Astrocyte of the cerebellum (primary cell): ENCODE measurements at regions not wholly inside any gene's neighbourhood (a gene's known extent, or its start where the extent isn't known, plus 50 kb on each side); places are given as distances from the start of the nearest gene placed in this dataset.

Experiments used
- DNase-seq: peaks from one replicate; pipeline ENCODE4 v3.0.0-alpha.2; 2011; ENCODE audit warnings: low read depth
- H3K4me3 ChIP-seq: 2 replicates; pipeline ENCODE4 v1.5.1; 2011; ENCODE audit warnings: mild to moderate bottlenecking, low read depth, low read length, moderate library complexity
- in situ Hi-C: cut with HindIII; loops from 2 replicates; pipeline ENCODE4 v1.10.0; 2017; ENCODE audit warnings: low sequenced_read_pairs
- TF ChIP-seq, protein P1 (sequence below): IDR thresholded peaks from 2 replicates; pipeline ENCODE4 v1.5.1; 2012; ENCODE audit warnings: low read length, low read depth, moderate library complexity, mild to moderate bottlenecking; ENCODE audit errors: missing control alignments

DNA sequence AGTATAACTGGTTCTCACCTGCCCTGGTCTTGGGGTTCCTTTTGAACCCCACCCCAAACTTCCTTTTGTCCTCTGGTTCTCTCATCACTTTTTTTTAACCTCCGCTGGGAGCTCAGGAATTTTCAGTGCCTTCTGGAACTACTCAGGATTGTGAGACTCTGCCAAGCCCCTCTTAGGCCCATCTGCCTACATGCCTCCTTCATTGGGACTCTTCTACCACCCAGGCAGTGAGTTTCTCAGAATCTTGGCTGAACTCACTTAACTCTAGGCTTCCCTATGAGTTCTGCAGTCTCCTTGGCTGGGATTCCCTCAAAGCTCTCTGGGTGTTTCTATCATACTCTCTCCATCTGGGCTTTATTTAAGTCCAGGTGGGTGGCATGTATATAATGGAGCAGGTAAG lies 86.3 kb downstream of the MDH1 start:
- in situ Hi-C loops: loop anchor here (25.0 kb wide), 1 partner anchor 187 kb away; no protein-coding TSS in a partner anchor
- TF ChIP-seq, protein P1, sequence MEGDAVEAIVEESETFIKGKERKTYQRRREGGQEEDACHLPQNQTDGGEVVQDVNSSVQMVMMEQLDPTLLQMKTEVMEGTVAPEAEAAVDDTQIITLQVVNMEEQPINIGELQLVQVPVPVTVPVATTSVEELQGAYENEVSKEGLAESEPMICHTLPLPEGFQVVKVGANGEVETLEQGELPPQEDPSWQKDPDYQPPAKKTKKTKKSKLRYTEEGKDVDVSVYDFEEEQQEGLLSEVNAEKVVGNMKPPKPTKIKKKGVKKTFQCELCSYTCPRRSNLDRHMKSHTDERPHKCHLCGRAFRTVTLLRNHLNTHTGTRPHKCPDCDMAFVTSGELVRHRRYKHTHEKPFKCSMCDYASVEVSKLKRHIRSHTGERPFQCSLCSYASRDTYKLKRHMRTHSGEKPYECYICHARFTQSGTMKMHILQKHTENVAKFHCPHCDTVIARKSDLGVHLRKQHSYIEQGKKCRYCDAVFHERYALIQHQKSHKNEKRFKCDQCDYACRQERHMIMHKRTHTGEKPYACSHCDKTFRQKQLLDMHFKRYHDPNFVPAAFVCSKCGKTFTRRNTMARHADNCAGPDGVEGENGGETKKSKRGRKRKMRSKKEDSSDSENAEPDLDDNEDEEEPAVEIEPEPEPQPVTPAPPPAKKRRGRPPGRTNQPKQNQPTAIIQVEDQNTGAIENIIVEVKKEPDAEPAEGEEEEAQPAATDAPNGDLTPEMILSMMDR: no peak

GRCh38 chr2:63676135-63676534 lies 87.4 kb downstream of the MDH1 start:
- in situ Hi-C loops: loop anchor here (25.0 kb wide), 1 partner anchor 186 kb away; no protein-coding TSS in a partner anchor

More for the DNA sequence above, 86.3 kb downstream of the MDH1 start:
- DNase-seq: no peak
- H3K4me3 ChIP-seq: no peak overlapping the region

DNA sequence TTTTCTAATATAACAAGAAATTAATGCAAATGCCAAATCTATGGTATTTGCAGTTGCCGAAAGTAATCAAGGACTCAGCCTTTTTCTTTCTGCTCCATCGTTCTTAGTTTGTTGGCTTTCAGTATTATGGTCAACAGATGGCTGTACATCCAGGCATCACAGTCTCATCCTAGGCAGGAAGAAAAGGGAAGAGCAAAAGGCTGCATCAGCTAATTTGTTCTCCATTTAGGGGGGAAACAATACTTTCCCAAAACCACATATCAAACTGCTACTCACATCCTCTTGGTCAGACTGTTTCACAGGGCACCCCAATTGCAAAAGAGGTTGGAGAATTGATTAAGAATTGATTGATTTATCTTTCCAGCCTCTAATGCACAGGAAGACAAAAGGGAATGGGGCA lies 89.3 kb downstream of the MDH1 start:
- in situ Hi-C loops: loop anchor here (25.0 kb wide), 1 partner anchor 184 kb away; no protein-coding TSS in a partner anchor
- TF ChIP-seq, protein P1: no peak
- H3K4me3 ChIP-seq: no peak overlapping the region
- DNase-seq: no peak

More at GRCh38 chr2:63676135-63676534, 87.4 kb downstream of the MDH1 start:
- TF ChIP-seq, protein P1: no peak
- H3K4me3 ChIP-seq: no peak overlapping the region
- DNase-seq: no peak

- in situ Hi-C loops: loop anchor here (25.0 kb wide), 1 partner anchor 184 kb away; no protein-coding TSS in a partner anchor
- H3K4me3 ChIP-seq: no peak overlapping the region
- no peak for DNase-seq
- TF ChIP-seq, protein P1: no peak
Measured at GRCh38 chr2:63678551-63678950, 89.8 kb downstream of the MDH1 start.

GRCh38 chr2:63679252-63679855 lies 90.6 kb downstream of the MDH1 start:
- DNase-seq: no peak
- in situ Hi-C loops: loop anchor here (25.0 kb wide), 1 partner anchor 183 kb away; no protein-coding TSS in a partner anchor
- H3K4me3 ChIP-seq: no peak overlapping the region
- TF ChIP-seq, protein P1: no peak

DNA sequence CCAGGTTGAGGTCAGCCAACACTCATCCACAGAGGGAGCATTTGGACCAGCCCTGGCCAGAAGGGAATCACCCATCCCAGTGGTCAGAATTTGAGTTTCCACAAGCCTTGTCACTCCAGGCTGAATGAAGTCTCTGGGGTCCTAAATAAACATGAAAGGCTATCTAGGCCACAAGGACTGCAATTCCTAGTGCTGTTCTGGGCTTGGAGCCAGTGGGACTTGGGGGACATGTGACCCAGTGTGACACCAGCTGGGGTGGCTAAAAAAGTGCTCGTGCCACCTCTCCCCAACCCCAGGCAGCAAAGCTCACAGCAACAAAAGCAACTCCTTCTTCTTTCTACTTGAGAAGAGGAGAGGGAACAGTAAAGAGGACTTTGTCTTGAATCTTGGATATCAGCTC lies 91.7 kb downstream of the MDH1 start:
- no peak for DNase-seq
- no peak overlapping the region for H3K4me3 ChIP-seq
- in situ Hi-C loops: loop anchor here (25.0 kb wide), 1 partner anchor 182 kb away; no protein-coding TSS in a partner anchor

More for the DNA sequence above, 91.7 kb downstream of the MDH1 start:
- TF ChIP-seq, protein P1: no peak
